AG10803 (cell line): ENCODE measurements at regions not wholly inside any gene's neighbourhood (a gene's known extent, or its start where the extent isn't known, plus 50 kb on each side); places are given as distances from the start of the nearest gene placed in this dataset.

ENCODE experiments used
- DNase-seq: peaks from one replicate; pipeline ENCODE4 v3.0.0; 2010; ENCODE audit warnings: low read depth
- H3K4me3 ChIP-seq: 2 replicates; pipeline ENCODE4 v1.5.1; 2011; ENCODE audit warnings: mild to moderate bottlenecking, low read length, control low read depth
- CTCF ChIP-seq: conservative IDR thresholded peaks from 2 replicates; pipeline ENCODE4 v1.5.1; 2011; ENCODE audit warnings: mild to moderate bottlenecking, low read length, control low read depth, inconsistent platforms

- H3K4me3 ChIP-seq, result no peak overlapping the region
- TF ChIP-seq CTCF, result no peak
- DNase-seq, result no peak
Measured at GRCh38 chr21:39084073-39084472, 99.2 kb downstream of the PSMG1 start.

GRCh38 chr21:39083377-39084008, 99.8 kb downstream of the PSMG1 start:
- TF ChIP-seq CTCF, result no peak
- DNase-seq, result no peak
- H3K4me3 ChIP-seq, result no peak overlapping the region

- no peak for TF ChIP-seq CTCF
- no peak for DNase-seq
- H3K4me3 ChIP-seq, result no peak overlapping the region
Measured at GRCh38 chr21:39082656-39083376, 100.4 kb downstream of the PSMG1 start.

- H3K4me3 ChIP-seq, result no peak overlapping the region
- TF ChIP-seq CTCF, result no peak
- no peak for DNase-seq
Measured at GRCh38 chr21:39080366-39080765, 102.9 kb downstream of the PSMG1 start.

GRCh38 chr21:39079617-39080016, 103.6 kb downstream of the PSMG1 start:
- no peak overlapping the region for H3K4me3 ChIP-seq
- no peak for DNase-seq
- TF ChIP-seq CTCF, result no peak

GRCh38 chr21:39078322-39079065, 104.8 kb downstream of the PSMG1 start:
- no peak for TF ChIP-seq CTCF
- H3K4me3 ChIP-seq, result no peak overlapping the region
- DNase-seq, result no peak
